Thyroid gland (tissue), 4 donors: ENCODE measurements at regions not wholly inside any gene's neighbourhood (a gene's known extent, or its start where the extent isn't known, plus 50 kb on each side); places are given as distances from the start of the nearest gene placed in this dataset.

Source experiments
- CTCF ChIP-seq, 6 experiments: fragments of 200-600 bp in 3 of 6; fragments of 450-650 bp in 3 of 6; sonication (generic) in 3 of 6; IDR thresholded peaks; one replicate each; pipeline ENCODE4 v1.5.1; 2016 to 2019; ENCODE audit warnings: antibody characterized with exemption in 6 of 6, mild to moderate bottlenecking in 2 of 6, inconsistent platforms in 1 of 6, moderate library complexity in 1 of 6
- POLR2A ChIP-seq, 2 donors: fragments of 450-650 bp; IDR thresholded peaks; one replicate each; pipeline ENCODE4 v1.6.1; 2017; ENCODE audit warnings: antibody characterized with exemption in 2 of 2, mild to moderate bottlenecking in 2 of 2, moderate library complexity in 1 of 2

DNA sequence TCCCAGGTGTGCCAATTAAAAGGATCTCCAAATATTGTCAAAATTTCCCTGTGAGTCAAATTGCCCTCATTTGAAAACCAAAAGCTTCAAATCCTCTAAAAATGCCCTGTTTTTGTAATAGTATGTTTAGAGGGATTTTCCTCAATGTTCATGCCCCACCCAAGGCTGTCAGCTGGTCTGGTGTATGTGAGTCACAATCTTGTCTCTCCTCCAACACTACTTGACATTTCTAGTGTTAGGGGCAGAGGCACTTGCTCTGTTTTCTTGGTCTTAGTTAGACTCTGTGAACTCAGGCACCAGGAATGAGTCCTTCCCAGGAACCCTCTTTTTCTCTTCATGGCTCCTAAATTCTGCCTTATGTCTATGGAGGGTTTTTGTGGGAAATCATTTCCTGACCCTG is 634.8 kb downstream of the KCNJ2 start:
- TF ChIP-seq CTCF (IDR thresholded peaks at IDR 0.05) (no peak), POLR2A (IDR thresholded peaks at IDR 0.05) (no peak)
